ENCODE measurements at regions not wholly inside any gene's neighbourhood (a gene's known extent, or its start where the extent isn't known, plus 50 kb on each side); places are given as distances from the start of the nearest gene placed in this dataset.
"Not testable (repeated sequence)": the region's sequence is repeated elsewhere in the genome, so short reads cannot be mapped to it uniquely, and the experiment has no call there.

DNA sequence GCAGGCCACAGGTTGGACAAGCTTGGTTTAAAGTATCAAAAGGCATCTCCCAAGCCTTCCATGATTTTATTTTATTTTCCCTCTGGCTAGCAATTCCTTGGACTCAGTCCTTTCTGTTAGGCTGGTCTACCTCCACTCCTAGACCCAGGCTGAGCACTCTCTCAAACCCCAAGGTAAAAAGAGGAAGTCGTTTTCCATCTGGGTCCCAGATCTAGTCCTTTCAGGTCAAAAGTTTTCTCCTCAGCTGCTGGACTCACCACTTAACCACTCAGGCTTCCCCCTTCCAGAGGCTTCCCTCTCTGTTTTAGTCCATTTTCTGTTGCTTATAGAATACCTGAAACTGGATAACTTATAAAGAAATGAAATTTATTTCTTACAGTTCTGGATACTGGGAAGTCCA is 252.3 kb upstream of the MKLN1 start:
- no peak for DNase-seq (ENCODE audit: low read depth)
- TF ChIP-seq, protein P1, sequence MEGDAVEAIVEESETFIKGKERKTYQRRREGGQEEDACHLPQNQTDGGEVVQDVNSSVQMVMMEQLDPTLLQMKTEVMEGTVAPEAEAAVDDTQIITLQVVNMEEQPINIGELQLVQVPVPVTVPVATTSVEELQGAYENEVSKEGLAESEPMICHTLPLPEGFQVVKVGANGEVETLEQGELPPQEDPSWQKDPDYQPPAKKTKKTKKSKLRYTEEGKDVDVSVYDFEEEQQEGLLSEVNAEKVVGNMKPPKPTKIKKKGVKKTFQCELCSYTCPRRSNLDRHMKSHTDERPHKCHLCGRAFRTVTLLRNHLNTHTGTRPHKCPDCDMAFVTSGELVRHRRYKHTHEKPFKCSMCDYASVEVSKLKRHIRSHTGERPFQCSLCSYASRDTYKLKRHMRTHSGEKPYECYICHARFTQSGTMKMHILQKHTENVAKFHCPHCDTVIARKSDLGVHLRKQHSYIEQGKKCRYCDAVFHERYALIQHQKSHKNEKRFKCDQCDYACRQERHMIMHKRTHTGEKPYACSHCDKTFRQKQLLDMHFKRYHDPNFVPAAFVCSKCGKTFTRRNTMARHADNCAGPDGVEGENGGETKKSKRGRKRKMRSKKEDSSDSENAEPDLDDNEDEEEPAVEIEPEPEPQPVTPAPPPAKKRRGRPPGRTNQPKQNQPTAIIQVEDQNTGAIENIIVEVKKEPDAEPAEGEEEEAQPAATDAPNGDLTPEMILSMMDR (conservative IDR thresholded peaks at IDR 0.05; ENCODE audit: low read depth, low read length), result no peak
- H3K4me3 ChIP-seq (ENCODE audit: low read depth, low read length), result no peak overlapping the region

GRCh38 chr7:131076032-131076431 is 251.6 kb upstream of the MKLN1 start:
- H3K4me3 ChIP-seq (ENCODE audit: low read depth, low read length), result no peak overlapping the region
- peak; percentile 53 for DNase-seq (ENCODE audit: low read depth)
- TF ChIP-seq, protein P1 (conservative IDR thresholded peaks at IDR 0.05; ENCODE audit: low read depth, low read length), result no peak

DNA sequence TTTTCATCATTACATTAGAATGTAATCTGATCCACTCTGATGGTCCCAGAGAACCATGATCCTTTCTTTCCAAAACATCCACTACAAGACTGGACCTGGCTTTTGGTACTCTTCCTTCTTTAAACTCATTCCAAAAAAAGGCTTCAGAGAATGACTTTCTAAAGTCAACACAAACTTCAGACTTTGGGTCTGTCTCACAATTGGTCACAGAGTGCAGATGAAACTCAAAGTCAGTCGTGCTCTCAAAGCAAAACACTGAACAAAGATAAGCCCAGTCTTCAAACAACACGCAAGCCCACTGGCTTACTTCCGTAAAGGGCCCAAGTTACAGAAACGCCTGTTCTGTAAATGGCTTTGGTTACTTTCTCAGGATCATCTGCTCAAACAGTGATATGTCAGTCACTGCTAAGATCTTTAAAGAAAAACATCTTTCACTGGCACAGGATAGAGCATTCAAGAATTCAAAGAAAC is 250.9 kb upstream of the MKLN1 start:
- TF ChIP-seq, protein P1 (conservative IDR thresholded peaks at IDR 0.05; ENCODE audit: low read depth, low read length), result no peak
- H3K4me3 ChIP-seq (ENCODE audit: low read depth, low read length), result no peak overlapping the region
- DNase-seq (ENCODE audit: low read depth), result no peak

- DNase-seq (ENCODE audit: low read depth), result no peak
- TF ChIP-seq, protein P1 (conservative IDR thresholded peaks at IDR 0.05; ENCODE audit: low read depth, low read length), result no peak
- H3K4me3 ChIP-seq (ENCODE audit: low read depth, low read length), result no peak overlapping the region
Measured at GRCh38 chr7:131077735-131078134, 249.9 kb upstream of the MKLN1 start.

DNA sequence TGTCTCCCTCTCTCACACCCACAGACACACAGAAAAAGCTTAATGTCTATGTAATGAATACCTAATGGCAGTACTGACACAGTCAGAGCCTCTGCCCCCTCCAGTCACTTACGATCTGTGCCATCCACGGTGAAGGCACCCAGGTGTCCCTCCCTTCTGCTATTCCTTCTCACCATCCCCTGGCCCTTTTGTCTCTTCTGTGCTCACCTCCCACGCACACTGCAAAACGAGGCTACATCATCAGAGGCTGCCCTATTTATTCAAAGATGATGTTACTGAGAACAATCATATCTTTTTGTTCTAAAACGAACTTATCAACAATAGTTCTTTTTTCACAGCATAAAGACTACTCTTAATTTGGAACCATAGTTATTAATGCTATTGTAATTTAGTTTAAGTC is 246.9 kb upstream of the MKLN1 start:
- H3K4me3 ChIP-seq (ENCODE audit: low read depth, low read length), result no peak overlapping the region
- no peak for DNase-seq (ENCODE audit: low read depth)
- TF ChIP-seq, protein P1 (conservative IDR thresholded peaks at IDR 0.05; ENCODE audit: low read depth, low read length), result no peak

DNA sequence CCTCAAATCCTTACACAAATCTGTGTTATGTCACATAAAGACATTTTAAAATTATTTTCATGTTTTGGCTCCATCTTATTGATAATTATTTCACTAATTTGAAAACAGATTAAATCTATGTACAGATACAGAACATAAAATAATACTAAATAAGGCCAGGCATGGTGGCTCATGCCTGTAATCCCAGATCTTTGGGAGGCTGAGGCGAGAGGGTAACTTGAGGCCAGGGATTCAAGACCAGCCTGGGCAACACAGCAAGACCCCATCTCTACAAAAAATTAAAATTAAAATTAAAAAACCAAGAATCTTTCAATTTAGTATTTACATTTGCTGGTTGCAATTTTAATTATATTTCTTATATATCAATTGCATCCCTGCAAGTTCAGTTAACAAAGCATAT is 246.4 kb upstream of the MKLN1 start:
- no peak overlapping the region for H3K4me3 ChIP-seq (ENCODE audit: low read depth, low read length)
- TF ChIP-seq, protein P1 (conservative IDR thresholded peaks at IDR 0.05; ENCODE audit: low read depth, low read length), result no peak
- no peak for DNase-seq (ENCODE audit: low read depth)

GRCh38 chr7:131083781-131084180 is 243.9 kb upstream of the MKLN1 start:
- H3K4me3 ChIP-seq (ENCODE audit: low read depth, low read length), result no peak overlapping the region
- no peak for DNase-seq (ENCODE audit: low read depth)
- TF ChIP-seq, protein P1 (conservative IDR thresholded peaks at IDR 0.05; ENCODE audit: low read depth, low read length), result no peak

DNA sequence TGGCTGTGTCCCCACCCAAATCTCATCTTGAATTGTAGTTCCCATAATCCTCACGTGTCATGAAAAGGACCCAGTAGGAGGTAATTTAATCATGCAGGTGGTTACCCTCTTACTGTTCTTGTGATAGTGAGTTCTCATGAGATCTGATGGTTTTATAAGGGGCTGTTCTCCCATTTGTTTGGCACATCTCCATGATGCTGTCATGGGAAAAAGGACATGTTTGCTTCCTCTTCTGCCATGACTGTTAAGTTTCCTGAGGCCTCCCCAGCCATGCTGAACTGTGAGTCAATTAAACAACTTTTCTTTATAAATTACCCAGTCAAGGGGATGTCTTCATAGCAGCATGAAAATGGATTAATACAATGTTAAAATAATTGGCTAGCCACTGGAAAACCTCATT is 243.3 kb upstream of the MKLN1 start:
- H3K4me3 ChIP-seq (ENCODE audit: low read depth, low read length); DNase-seq (ENCODE audit: low read depth): not testable (repeated sequence)
